Right lobe of liver (tissue), 4 donors: ENCODE measurements at regions not wholly inside any gene's neighbourhood (a gene's known extent, or its start where the extent isn't known, plus 50 kb on each side); places are given as distances from the start of the nearest gene placed in this dataset.

Source experiments
- POLR2A ChIP-seq: fragments of 450-650 bp; IDR thresholded peaks from one replicate; pipeline ENCODE4 v1.6.1; 2017; ENCODE audit warnings: antibody characterized with exemption, mild to moderate bottlenecking
- TF ChIP-seq, protein P1 (sequence below), 4 donors: fragments of 200-600 bp in 3 of 4; fragments of 450-650 bp in 1 of 4; IDR thresholded peaks; one replicate each; pipeline versions ENCODE4 v1.5.1 to v1.8.0; 2016 to 2022; ENCODE audit warnings: antibody characterized with exemption in 4 of 4, mild to moderate bottlenecking in 2 of 4
- donor health status: DM: no; HTN: no; CAD: no.
- donor health status: DM: no; HTN: no; CAD: no.
- donor health status: DM: no; HTN: yes; CAD: no.

DNA sequence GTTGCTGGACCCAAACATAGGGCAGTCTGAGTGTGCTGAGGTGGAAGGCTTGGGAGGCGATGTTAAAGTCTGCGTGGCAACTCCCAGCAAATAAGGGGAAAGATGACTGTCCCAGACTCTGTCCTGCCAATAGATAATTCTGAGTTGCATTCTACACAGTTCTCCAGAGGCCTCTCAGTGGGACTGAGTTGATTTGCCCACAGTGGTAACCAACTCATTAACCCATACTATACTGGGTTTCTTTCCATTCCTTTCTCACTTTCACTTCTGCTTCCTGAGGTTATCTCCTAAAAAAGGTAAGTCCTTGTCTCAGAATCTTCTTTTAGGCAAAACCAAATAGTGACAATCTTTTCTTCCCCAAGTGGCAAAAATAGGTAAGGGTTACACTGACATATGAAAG, 549.9 kb upstream of the DPPA4 start:
- TF ChIP-seq, protein P1, sequence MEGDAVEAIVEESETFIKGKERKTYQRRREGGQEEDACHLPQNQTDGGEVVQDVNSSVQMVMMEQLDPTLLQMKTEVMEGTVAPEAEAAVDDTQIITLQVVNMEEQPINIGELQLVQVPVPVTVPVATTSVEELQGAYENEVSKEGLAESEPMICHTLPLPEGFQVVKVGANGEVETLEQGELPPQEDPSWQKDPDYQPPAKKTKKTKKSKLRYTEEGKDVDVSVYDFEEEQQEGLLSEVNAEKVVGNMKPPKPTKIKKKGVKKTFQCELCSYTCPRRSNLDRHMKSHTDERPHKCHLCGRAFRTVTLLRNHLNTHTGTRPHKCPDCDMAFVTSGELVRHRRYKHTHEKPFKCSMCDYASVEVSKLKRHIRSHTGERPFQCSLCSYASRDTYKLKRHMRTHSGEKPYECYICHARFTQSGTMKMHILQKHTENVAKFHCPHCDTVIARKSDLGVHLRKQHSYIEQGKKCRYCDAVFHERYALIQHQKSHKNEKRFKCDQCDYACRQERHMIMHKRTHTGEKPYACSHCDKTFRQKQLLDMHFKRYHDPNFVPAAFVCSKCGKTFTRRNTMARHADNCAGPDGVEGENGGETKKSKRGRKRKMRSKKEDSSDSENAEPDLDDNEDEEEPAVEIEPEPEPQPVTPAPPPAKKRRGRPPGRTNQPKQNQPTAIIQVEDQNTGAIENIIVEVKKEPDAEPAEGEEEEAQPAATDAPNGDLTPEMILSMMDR (IDR thresholded peaks at IDR 0.05): no peak
- TF ChIP-seq POLR2A: no peak
